ENCODE measurements at regions not wholly inside any gene's neighbourhood (a gene's known extent, or its start where the extent isn't known, plus 50 kb on each side); places are given as distances from the start of the nearest gene placed in this dataset.
"Not testable (repeated sequence)": the region's sequence is repeated elsewhere in the genome, so short reads cannot be mapped to it uniquely, and the experiment has no call there.

DNA sequence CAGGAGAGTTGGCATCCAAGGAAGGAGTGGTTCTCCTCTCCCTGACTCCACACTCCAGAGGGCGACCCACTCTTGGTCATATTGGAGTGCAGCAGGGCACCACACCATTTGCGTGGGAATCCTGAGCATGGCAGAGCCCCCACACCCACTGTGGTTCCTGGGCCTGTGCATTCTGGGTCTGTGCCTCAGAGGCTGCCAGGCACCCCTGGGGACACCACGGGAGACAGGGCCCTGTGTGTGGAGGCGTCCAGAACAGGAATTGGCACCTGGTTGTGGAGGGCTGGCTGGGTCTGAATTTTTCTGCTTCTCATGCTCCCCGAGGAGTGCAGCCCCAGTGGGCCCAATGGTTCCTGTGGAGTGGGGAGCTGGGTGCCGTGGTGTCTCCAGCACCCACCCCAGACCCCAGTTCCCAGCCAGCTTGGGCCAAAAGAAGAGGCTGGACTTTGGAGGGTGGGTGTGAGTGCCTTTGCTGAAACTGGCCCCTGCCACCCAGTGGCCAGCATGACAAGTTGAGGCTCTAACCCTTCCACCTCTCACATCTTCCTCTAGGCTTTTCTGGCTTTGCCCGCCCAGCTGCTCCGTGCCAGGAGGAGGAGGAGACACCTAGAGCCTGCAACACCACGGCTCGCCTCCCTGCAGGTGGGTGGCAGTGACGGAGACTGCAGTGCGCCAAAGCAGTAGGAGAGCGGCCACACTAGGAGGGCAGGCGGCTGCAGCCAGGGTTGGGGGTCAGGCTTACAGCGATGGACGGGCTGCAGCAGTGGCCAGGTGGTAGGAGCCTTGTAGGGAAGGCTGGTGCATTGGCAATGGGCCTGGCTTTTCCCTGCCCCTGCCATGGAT, 250.7 kb downstream of the TP53TG3F start:
- intact Hi-C loops (cut with micrococcal nuclease); H2AFZ ChIP-seq (ENCODE audit: low read depth, low read length); FAIRE-seq; H3K4me3 ChIP-seq; H3K9ac ChIP-seq (ENCODE audit: insufficient read depth in 1 of 2, low read depth in 2 of 2, low read length in 2 of 2); CTCF ChIA-PET (ENCODE audit: low intra/inter-chr PET ratio); H3K79me2 ChIP-seq (ENCODE audit: control insufficient read depth, insufficient read depth, low read length); H3K4me1 ChIP-seq (replicated peaks in 1 of 2; ENCODE audit: control insufficient read depth in 2 of 2, insufficient read depth in 2 of 2, low read length in 2 of 2); H3K9me1 ChIP-seq (ENCODE audit: control insufficient read depth, insufficient read depth, low read length); POLR2A ChIA-PET; H3K36me3 ChIP-seq (ENCODE audit: control insufficient read depth, insufficient read depth, low read length); BruUV-seq (replicated peaks); ATAC-seq; H3K9me3 ChIP-seq (replicated peaks; ENCODE audit: control insufficient read depth, insufficient read depth, low read depth, low read length); DNase-seq (ENCODE audit: extremely low read depth in 1 of 4, low spot score in 3 of 4); H3K27ac ChIP-seq (ENCODE audit: extremely low read depth, low read depth, low read length); in situ Hi-C loops (cut with MboI); H4K20me1 ChIP-seq (replicated peaks; ENCODE audit: control insufficient read depth, insufficient read depth, low read length); H3K27me3 ChIP-seq (ENCODE audit: control insufficient read depth in 2 of 2, insufficient read depth in 2 of 2, low read length in 2 of 2); H3K4me2 ChIP-seq (ENCODE audit: insufficient read depth, low read length): not testable (repeated sequence)
- 39% methylated on average over 12 of the region's 16 CpGs for WGBS (ENCODE audit: insufficient coverage, low coverage, missing lambda C conversion rate)

DNA sequence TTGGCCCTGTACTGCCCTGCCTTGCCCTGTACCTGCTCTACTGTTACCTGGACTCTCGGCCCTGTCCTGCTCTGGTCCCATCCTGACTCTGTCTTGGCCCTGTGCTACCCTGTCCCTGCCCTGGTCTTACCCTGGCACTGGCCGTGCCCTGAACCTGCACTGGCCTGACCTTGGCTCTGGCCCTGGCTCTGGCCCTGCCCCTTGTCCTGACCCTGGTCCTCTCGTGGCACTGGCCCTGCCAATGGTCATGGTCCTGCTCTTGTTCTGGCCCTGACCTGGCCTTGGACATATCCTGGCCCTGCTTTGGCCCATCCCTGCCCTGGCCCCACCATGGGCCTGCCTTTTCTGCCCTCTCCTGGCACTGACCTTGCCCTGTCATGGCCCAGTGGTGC, 251.3 kb downstream of the TP53TG3F start:
- DNase-seq (ENCODE audit: extremely low read depth in 1 of 4, low spot score in 3 of 4); H3K4me3 ChIP-seq; H3K4me1 ChIP-seq (replicated peaks in 1 of 2; ENCODE audit: control insufficient read depth in 2 of 2, insufficient read depth in 2 of 2, low read length in 2 of 2); ATAC-seq; in situ Hi-C loops (cut with MboI); H3K36me3 ChIP-seq (ENCODE audit: control insufficient read depth, insufficient read depth, low read length); H3K9me1 ChIP-seq (ENCODE audit: control insufficient read depth, insufficient read depth, low read length); intact Hi-C loops (cut with micrococcal nuclease); H3K27me3 ChIP-seq (ENCODE audit: control insufficient read depth in 2 of 2, insufficient read depth in 2 of 2, low read length in 2 of 2); H3K4me2 ChIP-seq (ENCODE audit: insufficient read depth, low read length); H3K9me3 ChIP-seq (replicated peaks; ENCODE audit: control insufficient read depth, insufficient read depth, low read depth, low read length); FAIRE-seq; H3K27ac ChIP-seq (ENCODE audit: extremely low read depth, low read depth, low read length); BruUV-seq (replicated peaks); CTCF ChIA-PET (ENCODE audit: low intra/inter-chr PET ratio); H2AFZ ChIP-seq (ENCODE audit: low read depth, low read length); POLR2A ChIA-PET; H3K79me2 ChIP-seq (ENCODE audit: control insufficient read depth, insufficient read depth, low read length); H4K20me1 ChIP-seq (replicated peaks; ENCODE audit: control insufficient read depth, insufficient read depth, low read length); H3K9ac ChIP-seq (ENCODE audit: insufficient read depth in 1 of 2, low read depth in 2 of 2, low read length in 2 of 2): not testable (repeated sequence)
- WGBS (ENCODE audit: insufficient coverage, low coverage, missing lambda C conversion rate) = 35% methylated on average over 2 of the region's 3 CpGs

DNA sequence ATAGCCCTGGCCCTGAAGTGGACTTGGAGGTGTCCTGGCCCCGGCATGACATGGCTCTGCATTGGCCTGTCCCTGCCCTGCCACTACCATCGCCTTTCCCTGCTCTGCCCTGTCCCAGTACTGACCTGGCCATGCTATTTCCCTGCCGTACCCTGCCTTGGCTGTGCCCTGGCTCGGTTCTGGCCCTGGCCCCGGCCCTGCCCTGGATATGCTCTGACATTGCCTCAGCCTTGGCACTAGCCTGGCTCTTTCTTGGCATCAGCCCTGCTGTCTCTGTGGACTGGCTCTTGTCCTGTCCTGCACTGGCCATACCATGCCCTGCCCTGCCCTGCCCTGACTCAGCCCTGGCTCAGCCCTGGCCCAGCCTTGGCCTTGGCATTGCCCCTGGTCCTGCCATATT, 252.2 kb downstream of the TP53TG3F start:
- H3K4me2 ChIP-seq (ENCODE audit: insufficient read depth, low read length); DNase-seq (ENCODE audit: extremely low read depth in 1 of 4, low spot score in 3 of 4); H3K27me3 ChIP-seq (ENCODE audit: control insufficient read depth in 2 of 2, insufficient read depth in 2 of 2, low read length in 2 of 2); FAIRE-seq; intact Hi-C loops (cut with micrococcal nuclease); H3K36me3 ChIP-seq (ENCODE audit: control insufficient read depth, insufficient read depth, low read length); POLR2A ChIA-PET; H2AFZ ChIP-seq (ENCODE audit: low read depth, low read length); H3K4me1 ChIP-seq (replicated peaks in 1 of 2; ENCODE audit: control insufficient read depth in 2 of 2, insufficient read depth in 2 of 2, low read length in 2 of 2); H3K79me2 ChIP-seq (ENCODE audit: control insufficient read depth, insufficient read depth, low read length); in situ Hi-C loops (cut with MboI); ATAC-seq; BruUV-seq (replicated peaks); H3K9ac ChIP-seq (ENCODE audit: insufficient read depth in 1 of 2, low read depth in 2 of 2, low read length in 2 of 2); H3K9me3 ChIP-seq (replicated peaks; ENCODE audit: control insufficient read depth, insufficient read depth, low read depth, low read length); H3K27ac ChIP-seq (ENCODE audit: extremely low read depth, low read depth, low read length); H3K9me1 ChIP-seq (ENCODE audit: control insufficient read depth, insufficient read depth, low read length); H3K4me3 ChIP-seq; CTCF ChIA-PET (ENCODE audit: low intra/inter-chr PET ratio); H4K20me1 ChIP-seq (replicated peaks; ENCODE audit: control insufficient read depth, insufficient read depth, low read length): not testable (repeated sequence)
- 20% methylated on average over 4 of the region's 5 CpGs for WGBS (ENCODE audit: insufficient coverage, low coverage, missing lambda C conversion rate)

DNA sequence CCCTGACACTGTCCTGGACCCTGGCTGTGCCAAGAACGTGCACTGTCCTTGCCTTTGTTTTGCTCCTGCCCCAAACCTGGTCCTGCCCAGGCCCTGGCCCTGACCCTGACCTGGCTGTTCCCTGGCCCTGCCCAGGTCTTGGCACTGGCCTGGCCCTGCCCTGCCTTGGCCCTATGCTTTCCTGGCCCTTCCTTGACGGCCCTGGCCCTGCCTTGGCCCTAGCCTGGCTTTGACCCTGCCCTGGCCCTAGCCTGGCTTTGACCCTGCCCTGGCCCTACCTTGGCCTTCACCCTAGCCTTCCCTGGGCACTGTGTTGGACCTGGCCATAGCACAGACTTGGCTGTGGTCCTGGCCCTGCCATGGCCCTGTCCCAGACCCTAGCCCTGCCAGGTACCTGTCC, 252.9 kb downstream of the TP53TG3F start:
- intact Hi-C loops (cut with micrococcal nuclease); H3K4me2 ChIP-seq (ENCODE audit: insufficient read depth, low read length); DNase-seq (ENCODE audit: extremely low read depth in 1 of 4, low spot score in 3 of 4); POLR2A ChIA-PET; H2AFZ ChIP-seq (ENCODE audit: low read depth, low read length); H3K27me3 ChIP-seq (ENCODE audit: control insufficient read depth in 2 of 2, insufficient read depth in 2 of 2, low read length in 2 of 2); H3K27ac ChIP-seq (ENCODE audit: extremely low read depth, low read depth, low read length); CTCF ChIA-PET (ENCODE audit: low intra/inter-chr PET ratio); H3K4me1 ChIP-seq (replicated peaks in 1 of 2; ENCODE audit: control insufficient read depth in 2 of 2, insufficient read depth in 2 of 2, low read length in 2 of 2); H3K9me1 ChIP-seq (ENCODE audit: control insufficient read depth, insufficient read depth, low read length); H4K20me1 ChIP-seq (replicated peaks; ENCODE audit: control insufficient read depth, insufficient read depth, low read length); FAIRE-seq; BruUV-seq (replicated peaks); H3K4me3 ChIP-seq; ATAC-seq; H3K9ac ChIP-seq (ENCODE audit: insufficient read depth in 1 of 2, low read depth in 2 of 2, low read length in 2 of 2); H3K36me3 ChIP-seq (ENCODE audit: control insufficient read depth, insufficient read depth, low read length); in situ Hi-C loops (cut with MboI); H3K79me2 ChIP-seq (ENCODE audit: control insufficient read depth, insufficient read depth, low read length); H3K9me3 ChIP-seq (replicated peaks; ENCODE audit: control insufficient read depth, insufficient read depth, low read depth, low read length): not testable (repeated sequence)
- WGBS (ENCODE audit: insufficient coverage, low coverage, missing lambda C conversion rate) = 50% methylated on average over 1 of the region's 2 CpGs

All from K562 (cell line).